Calu3 (cell line): ENCODE measurements at regions not wholly inside any gene's neighbourhood (a gene's known extent, or its start where the extent isn't known, plus 50 kb on each side); places are given as distances from the start of the nearest gene placed in this dataset.
"Not testable (repeated sequence)": the region's sequence is repeated elsewhere in the genome, so short reads cannot be mapped to it uniquely, and the experiment has no call there.

Source experiments
- BruUV-seq: library from RNA; stranded (reverse); fragments of 400-500 nt; replicated peaks from 2 replicates; lab custom pipeline; 2021; lab: Mats Ljungman, UMichigan
- CTCF ChIA-PET: fragments of 300-600 bp; sonication (Branson Sonifier 250); formaldehyde crosslinking; loops from one replicate; lab custom pipeline; 2022; ENCODE audit warnings: antibody characterized with exemption; lab: Charles Lee
- DNase-seq: peaks from one replicate; pipeline ENCODE4 v3.0.0; 2022
- H3K27ac Mint-ChIP-seq: one replicate; pipeline ENCODE4 v1.8.0; 2022; ENCODE audit warnings: mixed read lengths; ENCODE audit not compliant: unreplicated experiment
- H3K27me3 Mint-ChIP-seq: one replicate; pipeline ENCODE4 v1.8.0; 2022; ENCODE audit warnings: mixed read lengths; ENCODE audit not compliant: unreplicated experiment
- H3K36me3 Mint-ChIP-seq: one replicate; pipeline ENCODE4 v1.8.0; 2022; ENCODE audit warnings: mild to moderate bottlenecking, moderate library complexity, mixed read lengths; ENCODE audit not compliant: insufficient read depth, unreplicated experiment
- H3K4me1 Mint-ChIP-seq: one replicate; pipeline ENCODE4 v1.8.0; 2022; ENCODE audit warnings: mild to moderate bottlenecking, low read depth, mixed read lengths; ENCODE audit not compliant: unreplicated experiment
- H3K4me3 Mint-ChIP-seq: one replicate; pipeline ENCODE4 v1.8.0; 2022; ENCODE audit warnings: mild to moderate bottlenecking, low read depth, moderate library complexity, mixed read lengths; ENCODE audit not compliant: unreplicated experiment
- H3K9me3 Mint-ChIP-seq: one replicate; pipeline ENCODE4 v1.8.0; 2022; ENCODE audit warnings: low read depth, mixed read lengths; ENCODE audit not compliant: unreplicated experiment
- CTCF ChIP-seq: fragments of 200-600 bp; IDR thresholded peaks from one replicate; pipeline ENCODE4 v1.8.0; 2022; ENCODE audit warnings: antibody characterized with exemption; ENCODE audit not compliant: unreplicated experiment
- intact Hi-C: fragments of 100-400 bp; cut with micrococcal nuclease; formaldehyde crosslinking; loops from one replicate; pipeline ENCODE4 v1.10.0; 2022; ENCODE audit not compliant: unreplicated experiment

- no peak for TF ChIP-seq CTCF
- no peaks in the 10 kb centered on the region for H3K36me3 Mint-ChIP-seq
- no peak overlapping the region for H3K27ac Mint-ChIP-seq
- intact Hi-C loops: no loop called here
- BruUV-seq: no TSS peak
- H3K27me3 Mint-ChIP-seq: no peaks in the 10 kb centered on the region
- CTCF ChIA-PET: no interaction called here
- H3K4me3 Mint-ChIP-seq: no peak overlapping the region
- peaks cover 3% of the 10 kb centered on the region for H3K9me3 Mint-ChIP-seq
- H3K4me1 Mint-ChIP-seq: no peaks in the 10 kb centered on the region
- no peak for DNase-seq
Measured at GRCh38 chr5:25688156-25688555, 1043.4 kb upstream of the CDH10 start.

GRCh38 chr5:25669645-25670401 is 1025.0 kb upstream of the CDH10 start:
- CTCF ChIA-PET: no interaction called here
- no peak overlapping the region for H3K4me3 Mint-ChIP-seq

GRCh38 chr5:25662610-25663009 is 1017.8 kb upstream of the CDH10 start:
- peaks cover 15% of the 10 kb centered on the region for H3K9me3 Mint-ChIP-seq
- TF ChIP-seq CTCF: no peak

More at GRCh38 chr5:25669645-25670401, 1025.0 kb upstream of the CDH10 start:
- no peak for DNase-seq
- H3K9me3 Mint-ChIP-seq: peaks cover 19% of the 10 kb centered on the region
- H3K27me3 Mint-ChIP-seq: no peaks in the 10 kb centered on the region
- H3K4me1 Mint-ChIP-seq: no peaks in the 10 kb centered on the region
- no TSS peak for BruUV-seq
- H3K27ac Mint-ChIP-seq: no peak overlapping the region
- no peak for TF ChIP-seq CTCF
- no peaks in the 10 kb centered on the region for H3K36me3 Mint-ChIP-seq
- intact Hi-C loops: no loop called here

GRCh38 chr5:25650316-25650715 is 1005.5 kb upstream of the CDH10 start:
- H3K36me3 Mint-ChIP-seq, BruUV-seq, H3K4me3 Mint-ChIP-seq, DNase-seq, H3K4me1 Mint-ChIP-seq, CTCF ChIA-PET, H3K27ac Mint-ChIP-seq, H3K27me3 Mint-ChIP-seq, intact Hi-C loops: not testable (repeated sequence)
- peaks cover 26% of the 10 kb centered on the region for H3K9me3 Mint-ChIP-seq

More at GRCh38 chr5:25662610-25663009, 1017.8 kb upstream of the CDH10 start:
- Mint-ChIP-seq H3K36me3 (no peaks in the 10 kb centered on the region), H3K27me3 (no peaks in the 10 kb centered on the region), H3K27ac (no peak overlapping the region), H3K4me3 (no peak overlapping the region), H3K4me1 (no peaks in the 10 kb centered on the region)
- no TSS peak for BruUV-seq
- intact Hi-C loops: no loop called here
- CTCF ChIA-PET: no interaction called here
- DNase-seq: no peak

- intact Hi-C loops: no loop called here
- Mint-ChIP-seq H3K4me1 (no peaks in the 10 kb centered on the region), H3K4me3 (no peak overlapping the region), H3K9me3 (peaks cover 23% of the 10 kb centered on the region), H3K27ac (no peak overlapping the region), H3K27me3 (no peaks in the 10 kb centered on the region), H3K36me3 (no peaks in the 10 kb centered on the region)
- DNase-seq: no peak
- TF ChIP-seq CTCF: no peak
- no TSS peak for BruUV-seq
- CTCF ChIA-PET: no interaction called here
Measured at GRCh38 chr5:25649628-25650265, 1005.0 kb upstream of the CDH10 start.
